Bronchial epithelial cell (primary cell): ENCODE measurements at regions not wholly inside any gene's neighbourhood (a gene's known extent, or its start where the extent isn't known, plus 50 kb on each side); places are given as distances from the start of the nearest gene placed in this dataset.

Source experiments
- DNase-seq: peaks from one replicate; pipeline ENCODE4 v3.0.0-alpha.2; 2010; ENCODE audit warnings: low read depth
- FAIRE-seq: peaks from 2 replicates; lab custom pipeline; 2011; peaks lifted over from hg19 to GRCh38; lab: Jason Lieb, UNC
- H3K27me3 ChIP-seq: 2 replicates; pipeline ENCODE4 v1.5.1; 2011; ENCODE audit warnings: low read length; ENCODE audit not compliant: control insufficient read depth, insufficient read depth
- H3K36me3 ChIP-seq: 2 replicates; pipeline ENCODE4 v1.5.1; 2011; ENCODE audit warnings: low read length; ENCODE audit not compliant: control insufficient read depth, insufficient read depth
- H3K4me3 ChIP-seq: 2 replicates; pipeline ENCODE4 v1.5.1; 2011; ENCODE audit warnings: mild to moderate bottlenecking, low read depth, low read length, control low read depth
- TF ChIP-seq, protein P1 (sequence below): IDR thresholded peaks from 2 replicates; pipeline ENCODE4 v1.5.1; 2011; ENCODE audit warnings: mild to moderate bottlenecking, moderate library complexity, low read length, control low read depth, inconsistent platforms; ENCODE audit not compliant: insufficient read depth, severe bottlenecking

DNA sequence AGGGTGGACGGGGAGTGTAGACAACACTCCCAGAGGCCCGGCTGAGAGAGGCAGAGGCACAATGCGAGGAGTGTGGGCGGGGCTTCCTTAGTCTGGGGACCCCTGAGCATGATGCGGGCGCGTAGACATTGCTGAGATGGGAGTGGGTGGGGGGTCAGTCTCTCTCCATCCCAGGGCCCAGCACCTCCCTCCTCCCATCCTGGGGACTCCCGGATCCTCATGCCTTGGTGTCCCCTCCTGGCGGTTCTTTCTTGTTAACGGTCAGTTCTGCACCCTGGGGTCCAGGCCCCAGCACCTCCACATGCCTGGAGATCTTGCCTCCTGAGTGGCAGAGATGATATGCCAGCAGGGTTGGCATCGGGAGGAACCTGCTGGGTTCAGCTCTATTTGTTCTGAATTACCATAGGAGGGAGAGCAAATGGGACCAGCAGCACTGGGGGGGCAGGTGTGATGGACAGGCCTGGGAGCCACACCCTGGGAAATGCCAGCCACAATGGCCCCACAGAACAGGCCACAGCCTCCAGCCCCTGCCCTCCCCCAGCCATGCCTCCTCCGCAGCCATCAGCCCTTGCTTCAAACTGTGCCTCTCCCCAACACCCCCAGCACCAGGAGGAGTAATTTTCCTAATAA is 55.7 kb downstream of the RTL6 start:
- no peak overlapping the region for H3K4me3 ChIP-seq
- no peaks in the 10 kb centered on the region for H3K36me3 ChIP-seq
- TF ChIP-seq, protein P1, sequence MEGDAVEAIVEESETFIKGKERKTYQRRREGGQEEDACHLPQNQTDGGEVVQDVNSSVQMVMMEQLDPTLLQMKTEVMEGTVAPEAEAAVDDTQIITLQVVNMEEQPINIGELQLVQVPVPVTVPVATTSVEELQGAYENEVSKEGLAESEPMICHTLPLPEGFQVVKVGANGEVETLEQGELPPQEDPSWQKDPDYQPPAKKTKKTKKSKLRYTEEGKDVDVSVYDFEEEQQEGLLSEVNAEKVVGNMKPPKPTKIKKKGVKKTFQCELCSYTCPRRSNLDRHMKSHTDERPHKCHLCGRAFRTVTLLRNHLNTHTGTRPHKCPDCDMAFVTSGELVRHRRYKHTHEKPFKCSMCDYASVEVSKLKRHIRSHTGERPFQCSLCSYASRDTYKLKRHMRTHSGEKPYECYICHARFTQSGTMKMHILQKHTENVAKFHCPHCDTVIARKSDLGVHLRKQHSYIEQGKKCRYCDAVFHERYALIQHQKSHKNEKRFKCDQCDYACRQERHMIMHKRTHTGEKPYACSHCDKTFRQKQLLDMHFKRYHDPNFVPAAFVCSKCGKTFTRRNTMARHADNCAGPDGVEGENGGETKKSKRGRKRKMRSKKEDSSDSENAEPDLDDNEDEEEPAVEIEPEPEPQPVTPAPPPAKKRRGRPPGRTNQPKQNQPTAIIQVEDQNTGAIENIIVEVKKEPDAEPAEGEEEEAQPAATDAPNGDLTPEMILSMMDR, result no peak
- H3K27me3 ChIP-seq, result no peaks in the 10 kb centered on the region
- no peak for FAIRE-seq
- DNase-seq, result no peak

DNA sequence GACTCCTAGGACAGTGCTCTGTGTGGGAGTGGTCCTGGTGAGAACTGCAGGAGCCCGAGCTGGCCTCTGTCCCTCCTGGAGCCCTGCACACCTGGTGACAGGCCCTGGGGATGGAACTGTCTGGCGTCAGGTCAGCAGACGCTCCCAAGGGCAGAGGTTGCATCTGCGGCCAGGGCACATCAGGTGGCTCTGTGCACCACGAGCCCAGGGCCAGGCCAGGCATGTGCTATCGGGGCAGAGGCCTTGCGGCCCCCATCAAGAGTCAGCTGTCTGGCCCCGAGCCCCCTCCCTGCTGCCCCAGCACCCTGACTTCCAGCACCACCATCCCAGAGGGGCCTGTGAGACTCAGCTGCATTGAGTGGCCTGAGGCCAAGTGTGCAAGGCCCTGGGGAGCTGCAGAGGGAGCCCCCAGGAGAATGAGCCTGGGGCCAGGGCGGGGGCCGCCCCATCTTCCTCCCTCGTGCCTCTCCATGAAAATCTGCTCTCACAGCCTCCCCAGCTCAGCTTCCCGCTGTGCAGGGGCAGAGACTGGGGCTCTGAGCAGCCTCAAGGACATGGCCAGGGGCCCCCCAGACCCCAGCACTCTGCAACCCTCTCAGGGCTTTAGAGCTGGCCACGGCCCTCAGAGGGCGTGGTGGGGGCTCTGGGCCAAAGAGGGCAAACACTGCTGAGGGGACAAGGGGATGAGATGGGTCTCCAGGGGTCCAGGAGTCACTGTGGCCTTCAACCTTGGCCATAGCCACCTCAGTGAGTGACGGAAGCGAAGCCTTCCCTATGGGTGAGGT is 56.4 kb downstream of the RTL6 start:
- no peaks in the 10 kb centered on the region for H3K27me3 ChIP-seq

DNA sequence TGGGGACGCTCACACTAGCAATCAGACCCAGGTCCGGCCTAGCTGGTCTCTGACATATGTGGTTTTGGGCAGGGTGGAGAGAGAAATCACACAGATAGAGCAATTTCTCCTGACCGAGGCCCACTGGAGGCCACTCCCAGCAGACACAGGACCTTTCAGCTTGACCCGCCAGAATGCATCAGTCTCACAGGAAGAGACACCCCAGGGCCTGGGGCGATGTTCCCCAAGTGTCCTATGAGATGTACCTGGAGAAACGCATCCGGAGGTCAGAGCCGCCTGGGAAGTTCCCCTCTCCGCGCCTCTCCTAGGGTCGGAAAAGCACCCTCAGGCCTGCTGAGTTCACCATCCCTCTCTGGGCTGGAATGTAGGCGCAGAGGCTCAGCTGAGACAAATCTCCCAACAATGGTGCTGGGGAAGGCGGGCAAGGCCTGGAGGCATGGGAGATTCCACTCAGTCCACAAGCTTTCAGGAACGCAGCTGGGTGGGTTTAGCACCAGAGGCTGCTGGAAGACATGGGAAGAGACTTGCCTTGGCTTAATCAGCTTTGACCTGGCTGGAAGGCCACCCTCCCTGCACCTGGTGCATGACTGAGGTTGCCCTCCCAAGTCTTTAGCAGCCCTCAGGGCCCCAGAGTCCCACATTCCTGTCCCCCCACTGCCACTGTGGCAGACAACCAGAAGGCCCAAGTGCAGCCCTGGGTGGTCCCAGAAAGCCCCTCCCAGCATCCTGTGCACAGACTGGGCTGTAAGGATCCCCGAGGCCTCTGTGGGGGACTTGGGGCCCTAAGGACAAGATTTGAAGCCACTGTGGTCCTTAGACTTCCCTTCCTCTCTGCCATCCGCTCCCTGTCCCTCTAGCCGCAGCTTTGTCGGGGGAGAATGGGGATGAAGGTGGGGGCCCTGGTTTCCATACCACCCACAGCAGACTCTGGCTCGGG is 57.5 kb downstream of the RTL6 start:
- H3K27me3 ChIP-seq, result no peaks in the 10 kb centered on the region
- FAIRE-seq (no peak), DNase-seq (no peak)
- TF ChIP-seq, protein P1, result no peak
- H3K36me3 ChIP-seq, result no peaks in the 10 kb centered on the region
- no peak overlapping the region for H3K4me3 ChIP-seq

More for the DNA sequence above, 56.4 kb downstream of the RTL6 start:
- FAIRE-seq (no peak), DNase-seq (no peak)
- no peak overlapping the region for H3K4me3 ChIP-seq
- no peaks in the 10 kb centered on the region for H3K36me3 ChIP-seq
- TF ChIP-seq, protein P1, result no peak

DNA sequence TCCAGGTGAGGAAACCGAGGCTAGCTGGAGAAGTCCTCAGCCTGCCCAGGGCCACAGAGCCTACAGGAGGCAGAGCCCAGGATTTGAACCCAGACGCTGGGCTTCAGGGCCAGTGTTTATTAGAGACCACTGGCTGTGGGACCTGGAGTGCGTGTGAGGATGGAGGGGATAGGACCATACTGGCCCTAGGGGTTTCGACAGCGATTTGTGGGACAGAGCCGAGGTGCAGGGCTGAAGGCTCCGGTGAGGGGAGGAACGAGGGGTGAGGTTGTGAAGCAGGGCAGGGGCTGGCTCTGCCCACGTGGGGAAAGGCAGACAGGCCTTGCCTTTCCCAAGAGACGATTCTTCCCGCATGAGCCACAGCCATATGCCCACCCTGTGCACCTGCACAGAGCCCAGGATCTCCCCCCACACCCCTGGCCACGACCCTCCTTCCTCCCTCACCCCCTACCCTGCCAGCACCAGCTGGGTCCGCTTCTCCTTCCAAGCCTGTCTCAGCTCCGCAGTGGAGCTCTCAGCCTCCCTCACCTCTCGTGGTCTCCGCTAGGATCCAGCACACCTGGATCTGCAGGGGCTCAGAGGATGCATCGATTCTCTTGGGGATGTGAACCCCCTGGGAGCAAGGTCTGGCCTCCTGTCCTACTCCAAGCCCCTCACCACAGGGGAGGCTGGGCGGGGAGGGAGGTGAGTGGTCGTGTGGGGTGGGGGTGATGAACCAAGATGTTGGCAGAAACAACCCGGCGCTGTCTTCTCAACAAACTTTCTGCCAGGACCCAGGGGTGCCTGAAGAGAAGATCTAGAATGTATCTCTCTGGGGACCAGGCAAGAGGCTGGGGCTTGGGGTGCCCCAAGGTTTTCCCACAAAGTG is 58.4 kb downstream of the RTL6 start:
- FAIRE-seq, result no peak
- H3K4me3 ChIP-seq, result no peak overlapping the region
- H3K36me3 ChIP-seq, result no peaks in the 10 kb centered on the region
- DNase-seq, result no peak
- no peaks in the 10 kb centered on the region for H3K27me3 ChIP-seq
- TF ChIP-seq, protein P1, result no peak

DNA sequence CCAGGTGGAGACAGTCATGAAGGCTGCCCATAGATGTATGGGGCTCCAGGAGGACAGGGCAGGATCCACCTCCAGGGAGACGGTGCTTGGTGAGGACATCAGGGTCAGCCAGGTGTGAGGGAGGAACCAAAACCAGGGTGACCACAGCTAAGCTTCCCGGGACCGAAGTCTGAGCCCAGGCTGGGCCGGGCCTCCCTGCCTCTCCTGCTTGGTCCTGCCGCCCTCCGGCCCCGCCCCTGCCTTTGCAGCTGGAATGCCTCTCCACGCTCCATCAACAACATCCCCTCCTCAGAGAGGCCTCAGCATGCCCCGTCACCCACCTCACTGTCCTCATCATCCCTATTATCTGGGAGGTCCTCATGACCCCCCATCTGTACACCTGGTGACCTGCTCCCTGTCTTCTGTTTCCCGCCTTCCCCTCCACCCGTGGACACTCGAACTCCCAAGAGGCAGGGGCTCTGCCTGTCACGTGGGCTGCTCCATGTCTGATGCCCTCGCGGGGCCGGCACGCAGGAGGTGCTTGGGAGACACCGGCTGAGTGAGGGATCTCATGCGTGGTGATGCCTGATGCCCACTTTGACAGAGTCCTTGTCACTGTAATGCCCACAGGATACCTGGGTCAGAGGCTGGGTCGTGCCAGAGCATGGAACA is 59.4 kb downstream of the RTL6 start:
- TF ChIP-seq, protein P1, result no peak
- Histone ChIP-seq H3K27me3 (no peaks in the 10 kb centered on the region), H3K4me3 (no peak overlapping the region), H3K36me3 (no peaks in the 10 kb centered on the region)
- FAIRE-seq, result no peak
- DNase-seq, result no peak
